Embryonic facial prominence (tissue), 1 donor: ENCODE measurements at regions not wholly inside any gene's neighbourhood (a gene's known extent, or its start where the extent isn't known, plus 50 kb on each side); places are given as distances from the start of the nearest gene placed in this dataset.
"Not testable (repeated sequence)": the region's sequence is repeated elsewhere in the genome, so short reads cannot be mapped to it uniquely, and the experiment has no call there.

ENCODE experiments used
- DNase-seq: peaks from one replicate; pipeline ENCODE4 v3.0.0-alpha.2; 2016; ENCODE audit errors: extremely low spot score

DNA sequence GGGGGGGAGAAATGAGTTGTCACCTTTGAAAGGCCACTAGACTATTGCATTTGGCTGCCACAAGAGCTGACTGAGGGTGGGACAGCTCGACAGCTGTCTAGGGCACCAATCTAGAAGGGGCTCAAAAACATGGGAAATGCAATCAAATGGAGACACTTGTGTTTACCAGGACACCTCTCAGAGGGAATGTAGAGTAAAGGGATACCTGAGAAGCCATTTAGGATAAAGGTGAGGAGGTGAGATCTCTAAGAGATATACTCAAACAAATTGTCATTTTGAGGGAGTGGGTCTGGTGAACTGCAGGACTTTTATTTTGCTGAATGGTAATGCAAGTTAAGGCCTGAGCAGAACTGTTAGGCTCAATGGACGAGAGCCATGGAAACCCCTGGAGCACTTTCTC is 159.8 kb downstream of the DDX1 start:
- no peak for DNase-seq

DNA sequence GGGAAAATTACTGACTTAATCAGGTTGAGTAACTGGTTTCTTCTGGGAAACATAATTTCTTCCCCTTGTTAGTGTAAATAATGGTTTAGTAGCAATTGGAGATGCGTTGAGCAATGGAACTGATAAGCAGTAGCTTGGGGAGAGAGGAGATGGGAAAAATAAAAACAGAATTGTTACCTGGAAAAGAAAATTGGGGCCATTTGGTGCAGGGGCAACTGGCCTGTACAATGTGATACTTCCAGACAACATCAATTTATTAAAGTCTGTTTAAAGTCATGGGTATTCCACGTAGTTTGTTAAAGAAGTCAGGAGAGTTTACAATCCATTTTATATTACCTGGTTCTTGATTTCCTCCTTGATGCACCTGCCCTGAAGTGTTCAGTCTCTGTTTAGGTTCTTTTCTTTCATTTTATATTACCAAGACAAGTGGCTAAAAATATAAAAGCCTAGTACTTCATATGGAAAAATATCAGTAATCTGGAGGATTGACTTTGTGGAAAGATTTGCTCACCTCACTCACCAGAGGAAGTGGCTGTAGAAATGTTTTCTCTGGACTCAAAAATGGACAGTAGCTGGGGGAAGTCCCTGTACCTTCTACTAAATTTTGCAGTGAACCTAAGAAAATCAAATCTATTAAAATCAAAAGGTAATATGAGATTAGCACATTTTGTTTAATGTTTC is 161.0 kb downstream of the DDX1 start:
- no peak for DNase-seq

DNA sequence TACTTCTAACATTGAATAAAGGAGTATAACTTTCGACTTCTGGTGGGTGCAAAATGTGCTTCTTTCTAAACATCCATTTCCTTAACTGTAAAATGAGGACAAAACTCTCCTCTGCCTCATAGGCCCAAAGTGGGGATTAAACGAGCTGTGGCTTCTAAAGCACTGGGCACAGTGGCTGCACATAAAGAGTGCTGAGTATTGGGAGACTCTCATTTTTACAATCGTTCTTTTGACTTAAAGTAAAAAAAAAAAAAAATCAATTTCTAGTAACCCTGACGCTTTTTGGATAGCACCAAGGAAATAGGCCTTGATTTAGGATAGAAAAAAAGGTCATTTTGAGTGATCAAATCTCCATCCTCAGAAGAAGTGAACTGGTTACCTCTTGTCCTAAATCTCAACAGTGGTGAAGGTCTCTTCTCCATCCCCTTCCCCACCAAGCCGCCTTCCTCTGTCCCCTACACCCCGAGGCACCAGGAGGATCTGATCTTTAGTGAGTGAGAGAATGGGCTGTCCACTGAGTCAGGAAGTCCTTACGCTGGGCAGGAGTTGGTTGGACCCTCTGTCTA is 161.6 kb downstream of the DDX1 start:
- DNase-seq: no peak

DNA sequence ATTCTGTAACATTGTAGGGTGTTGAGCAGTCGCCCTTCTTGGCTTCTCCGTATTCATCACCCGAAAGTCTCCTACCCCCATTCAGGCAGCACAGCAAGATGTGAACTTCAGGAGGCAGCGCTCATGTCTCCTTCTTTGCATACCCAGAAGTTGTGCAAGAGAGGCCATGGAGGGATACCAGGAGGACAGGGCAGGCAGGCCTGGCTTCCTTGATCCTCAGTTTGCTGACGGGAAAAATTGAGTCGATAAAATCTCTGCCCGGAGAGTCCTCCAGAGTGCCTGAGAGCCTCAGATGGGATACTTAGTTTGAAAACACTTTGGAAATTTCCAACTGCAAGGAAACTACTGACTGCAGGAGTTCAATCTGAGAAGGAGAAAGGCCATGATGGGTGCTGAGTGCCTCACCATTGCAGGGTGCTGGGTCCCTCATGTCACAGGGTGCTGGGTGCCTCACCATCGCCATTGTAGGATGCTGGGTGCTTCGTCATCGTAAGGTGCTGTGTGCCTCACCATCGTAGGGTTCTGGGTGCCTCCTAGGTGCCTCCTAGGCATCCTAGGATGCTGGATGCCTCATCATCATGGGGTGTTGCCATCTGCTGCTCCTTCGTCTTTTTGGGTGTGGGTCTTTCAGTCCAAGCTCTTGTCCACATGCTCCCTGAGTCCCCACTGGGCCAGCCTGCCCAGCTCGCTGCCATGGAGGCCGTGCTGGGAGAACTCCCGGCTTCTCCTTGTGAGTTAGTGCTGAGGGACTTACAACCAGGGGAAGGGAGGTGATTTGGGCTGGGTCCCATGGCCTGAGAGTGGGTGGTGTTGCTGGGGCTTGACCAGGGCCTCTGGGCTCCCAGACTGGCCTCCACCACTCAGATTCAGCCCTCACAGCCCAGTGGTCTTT is 162.4 kb downstream of the DDX1 start:
- DNase-seq: no peak

DNA sequence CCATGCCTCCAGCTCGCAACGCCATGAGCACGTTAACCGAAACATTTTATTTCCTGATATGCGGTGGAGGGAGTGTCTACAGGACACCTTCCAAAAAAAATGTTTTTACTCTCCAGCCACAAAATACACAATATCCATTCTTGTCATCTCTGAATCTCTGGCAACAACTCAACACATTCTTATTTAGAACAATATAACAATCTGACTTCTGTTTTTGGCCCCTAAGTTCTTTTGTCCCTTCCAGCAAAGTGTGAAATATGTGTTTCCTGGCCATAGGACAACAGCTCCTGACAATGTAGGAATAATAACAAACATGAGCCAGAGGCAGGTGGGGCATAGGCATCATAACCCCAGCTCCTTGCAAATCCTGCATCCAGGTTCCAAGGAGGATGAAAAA is 163.0 kb downstream of the DDX1 start:
- DNase-seq: no peak

DNA sequence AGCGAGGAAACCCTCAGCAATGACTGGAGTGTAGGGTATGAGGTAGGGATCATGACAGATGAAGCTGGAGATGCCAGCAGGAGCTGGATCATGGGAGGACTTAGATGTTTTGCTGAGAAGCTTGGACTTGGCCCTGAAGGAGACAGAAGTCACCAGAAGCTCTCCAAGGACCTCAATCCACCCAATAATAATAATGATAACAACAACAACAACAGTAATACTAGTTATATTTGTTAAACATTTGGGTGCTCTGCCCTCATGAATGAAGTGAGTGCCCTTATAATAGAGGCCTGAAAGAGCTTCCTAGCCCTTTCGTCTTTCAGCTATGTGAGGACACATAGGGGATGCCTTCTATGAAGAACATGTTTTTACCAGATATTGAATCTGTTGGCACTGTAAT is 163.9 kb downstream of the DDX1 start:
- no peak for DNase-seq

DNA sequence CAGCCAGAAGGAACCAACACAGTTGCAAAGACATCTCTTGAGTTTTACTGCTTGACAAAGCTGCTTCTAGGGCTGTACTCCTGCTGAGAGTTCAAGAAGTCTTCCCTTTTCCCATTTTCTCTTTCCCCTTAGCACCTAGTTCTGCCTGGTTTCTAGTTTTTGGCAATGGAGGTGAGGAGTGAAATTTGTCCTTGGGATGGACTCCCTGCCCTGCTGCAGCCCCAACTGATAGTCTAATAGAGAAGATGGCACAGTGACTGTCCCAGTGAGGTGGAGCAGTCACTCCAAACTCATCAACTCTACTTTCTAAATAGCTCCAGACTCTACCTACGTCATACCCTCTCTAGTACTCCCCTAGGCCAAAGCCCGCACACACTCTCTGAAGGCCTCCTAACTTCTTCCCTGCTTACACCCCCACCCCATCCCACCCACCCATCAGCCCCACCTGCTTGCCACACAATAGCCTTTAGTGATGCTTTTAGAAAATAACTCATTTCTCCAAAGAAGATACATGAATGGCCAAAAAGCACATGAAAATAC is 164.4 kb downstream of the DDX1 start:
- no peak for DNase-seq

DNA sequence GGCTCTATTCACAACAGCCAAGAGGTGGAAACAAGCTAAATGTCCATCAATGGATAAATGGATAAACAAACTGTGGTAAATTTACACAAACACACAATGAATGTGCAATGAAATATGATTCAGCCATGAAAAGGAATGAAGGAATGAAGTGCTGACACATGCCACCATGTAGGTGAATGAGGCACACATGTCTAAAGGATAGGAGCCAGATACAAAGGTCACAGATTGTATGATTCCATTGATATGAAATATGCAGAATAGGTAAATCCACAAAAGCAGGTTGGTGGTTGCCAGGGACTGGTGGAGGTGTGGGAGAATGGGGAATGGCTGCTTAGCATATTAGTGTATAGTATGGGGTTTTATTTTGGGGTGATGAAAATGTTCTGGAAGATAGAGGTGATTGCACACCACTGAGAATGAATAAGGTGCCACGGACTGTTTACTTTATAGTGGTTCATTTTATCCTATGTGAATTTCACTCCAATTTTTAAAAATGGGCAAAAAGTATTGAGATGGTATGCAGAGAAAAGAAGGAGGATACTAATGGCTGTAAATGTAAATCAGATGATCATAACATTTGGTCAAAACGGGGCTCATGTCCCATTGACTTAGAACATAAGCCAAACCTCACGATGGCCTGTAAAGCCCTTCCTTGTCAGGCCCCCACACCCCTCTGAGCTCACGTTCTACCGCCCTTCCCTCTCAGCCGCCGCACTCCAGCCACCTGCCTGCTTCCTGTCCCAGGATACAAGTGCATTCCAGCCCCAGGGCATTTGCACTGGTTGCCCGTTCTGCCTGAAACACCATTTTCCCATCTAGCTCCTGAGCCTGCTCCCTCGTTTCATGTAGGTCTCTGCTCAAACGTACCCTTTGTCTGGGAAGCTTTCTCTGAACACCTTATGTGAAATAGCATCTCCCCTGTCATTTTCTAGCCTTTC is 165.5 kb downstream of the DDX1 start:
- no peak for DNase-seq

DNA sequence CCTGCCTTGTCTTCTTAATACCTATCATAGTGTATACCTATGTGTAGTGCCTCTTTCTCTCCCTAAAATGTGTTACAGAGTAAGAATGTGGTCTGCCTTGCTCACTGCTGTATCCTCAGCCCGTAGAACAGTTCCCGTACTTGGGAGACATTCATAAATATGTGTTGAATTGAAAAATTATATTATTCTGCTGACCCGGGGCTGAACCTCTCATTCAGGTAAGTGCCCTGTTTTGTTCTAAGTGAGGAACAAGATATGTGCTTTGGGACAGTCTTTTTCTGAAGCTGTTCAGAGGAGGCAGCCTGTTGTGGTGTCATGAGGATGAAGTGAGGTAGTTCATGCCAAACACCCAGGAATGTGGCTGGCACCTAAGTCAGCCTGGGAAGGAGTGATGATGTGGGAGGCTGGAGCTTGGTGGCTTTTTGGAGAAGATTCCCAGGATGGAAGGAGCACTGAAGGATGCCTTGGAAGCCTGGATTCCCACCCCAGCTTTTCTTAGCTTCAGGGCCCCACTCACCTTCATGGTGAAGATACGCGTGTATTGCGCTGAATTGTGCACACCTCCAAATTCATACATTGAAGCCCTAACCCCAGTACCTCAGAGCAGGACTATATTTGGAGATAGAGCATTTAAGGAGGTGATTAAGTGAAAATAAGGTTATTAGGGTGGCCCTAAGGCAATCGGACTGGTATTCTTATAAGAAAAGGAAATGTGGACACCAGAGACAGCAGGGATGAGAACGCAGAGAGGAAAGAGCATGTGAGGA is 166.3 kb downstream of the DDX1 start:
- no peak for DNase-seq

DNA sequence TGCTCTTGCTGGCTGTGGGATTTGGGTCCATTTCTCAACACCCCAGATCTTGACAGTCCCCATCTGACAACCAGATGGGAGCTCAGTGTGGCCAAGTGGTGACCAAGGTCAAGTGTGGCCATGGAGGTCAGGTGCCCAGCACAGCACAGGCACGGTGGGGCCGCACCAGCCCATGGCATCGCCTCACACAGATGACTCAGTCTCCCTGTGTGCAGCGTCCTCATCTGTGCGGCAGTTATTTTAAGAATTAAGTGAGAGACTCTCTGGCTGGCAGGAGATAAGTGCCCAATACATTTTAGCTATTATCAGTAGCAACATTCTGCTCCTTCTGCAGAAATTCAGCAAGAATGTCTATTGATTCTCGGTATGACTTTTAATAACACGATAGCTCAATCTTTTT is 167.2 kb downstream of the DDX1 start:
- DNase-seq: no peak

DNA sequence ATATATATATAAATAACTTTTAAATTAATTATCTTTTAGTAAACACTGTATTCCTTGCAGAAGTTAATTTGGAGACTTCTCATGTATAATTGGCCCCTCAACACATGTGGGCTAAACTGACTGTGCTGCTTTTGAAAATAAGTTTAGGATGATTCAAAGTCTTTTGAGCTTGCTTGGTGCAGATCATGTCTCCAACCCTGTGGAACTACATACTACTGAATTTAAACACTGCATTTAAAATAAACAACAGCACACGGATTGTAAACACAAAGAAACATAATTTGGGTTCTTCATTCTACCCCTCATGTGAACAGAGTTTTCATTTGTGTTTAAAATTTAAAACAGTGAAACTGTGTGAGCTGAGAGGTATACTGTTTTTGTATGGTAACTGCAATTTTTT is 167.7 kb downstream of the DDX1 start:
- DNase-seq: no peak

DNA sequence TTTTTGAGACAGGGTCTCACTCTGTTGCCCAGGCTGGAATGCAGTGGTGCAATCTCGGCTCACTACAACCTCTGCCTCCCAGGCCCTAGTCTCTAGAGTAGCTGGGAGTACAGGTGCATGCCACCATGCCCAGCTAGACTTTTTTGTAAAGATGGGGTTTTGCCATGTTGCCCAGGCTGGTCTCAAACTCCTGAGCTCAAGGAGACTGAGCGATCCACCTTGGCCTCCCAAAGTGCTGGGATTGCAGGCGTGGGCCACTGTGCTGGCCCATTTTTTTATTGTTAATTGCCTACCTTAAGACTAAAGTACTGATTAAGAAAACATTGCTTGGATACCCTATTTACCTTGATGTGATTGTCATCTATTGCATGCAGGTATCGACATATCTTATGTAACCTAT is 168.1 kb downstream of the DDX1 start:
- DNase-seq: not testable (repeated sequence)

DNA sequence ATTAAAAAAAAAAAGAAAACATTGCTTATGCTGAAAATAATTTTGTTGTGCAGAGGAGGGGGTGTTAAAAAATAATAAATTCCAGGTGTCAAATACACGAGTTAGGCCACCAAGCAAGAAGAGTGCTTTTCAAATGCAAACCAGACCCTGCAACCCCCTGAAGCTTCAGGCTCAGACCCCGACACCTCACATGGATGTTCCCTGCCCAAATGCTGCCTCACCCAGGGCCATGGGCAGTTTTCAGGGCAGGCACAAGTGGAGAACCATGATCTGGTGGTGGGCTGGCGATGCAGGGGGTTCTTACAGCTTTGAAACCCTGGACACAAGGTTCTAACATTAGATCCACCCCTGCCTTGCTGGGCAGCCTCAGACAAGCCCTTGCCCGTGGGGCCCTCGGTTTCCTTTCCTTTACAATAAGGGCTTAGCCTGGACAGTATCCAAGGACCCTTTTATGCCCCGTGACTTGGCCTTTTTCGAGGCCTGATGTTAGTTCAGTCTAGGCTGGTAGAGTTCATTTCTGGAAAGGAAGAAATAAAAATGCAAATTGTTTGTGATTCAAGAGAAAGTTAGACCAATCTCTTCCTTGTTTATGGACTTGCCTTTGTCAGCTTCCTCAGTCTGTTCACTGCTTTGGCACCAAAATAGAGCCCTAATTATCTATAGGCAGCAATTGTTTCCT is 168.7 kb downstream of the DDX1 start:
- DNase-seq: no peak

DNA sequence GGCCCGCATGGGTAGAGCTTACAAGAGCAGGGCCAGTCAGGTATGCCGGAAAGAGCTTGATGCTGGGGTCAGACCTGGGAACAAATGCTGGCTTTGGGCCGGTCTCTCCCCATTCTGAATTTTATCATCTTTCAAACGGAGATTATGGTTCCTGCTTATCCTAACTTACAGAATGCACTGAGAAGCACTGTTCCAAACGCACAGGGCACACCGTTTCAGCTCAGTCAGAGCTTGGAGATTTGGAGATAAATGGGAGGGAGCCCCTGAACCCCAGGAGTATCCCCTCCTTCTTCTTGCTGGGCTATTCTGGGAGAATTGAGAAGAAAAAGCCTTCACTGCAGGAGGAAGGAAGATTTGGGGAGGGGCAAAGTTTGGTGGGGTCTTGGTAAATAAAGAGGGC is 169.4 kb downstream of the DDX1 start:
- DNase-seq: no peak

DNA sequence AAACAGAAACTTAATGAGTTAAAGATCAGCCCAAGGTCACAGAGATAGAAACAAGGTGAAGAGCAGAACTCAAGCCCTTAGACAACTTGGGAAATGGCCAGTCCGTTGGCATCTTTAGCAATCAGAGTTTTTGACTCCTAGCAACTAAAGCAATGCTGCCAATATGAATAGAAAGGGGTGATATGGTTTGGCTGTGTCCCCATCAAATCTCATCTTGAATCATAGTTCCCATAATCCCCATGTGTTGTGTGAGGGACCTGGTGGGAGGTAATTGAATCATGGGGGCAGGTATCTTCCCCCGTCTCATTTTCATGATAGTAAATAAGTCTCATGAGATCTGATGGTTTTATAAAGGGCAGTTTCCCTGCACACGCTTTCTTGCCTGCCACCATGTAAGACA is 170.2 kb downstream of the DDX1 start:
- no peak for DNase-seq

DNA sequence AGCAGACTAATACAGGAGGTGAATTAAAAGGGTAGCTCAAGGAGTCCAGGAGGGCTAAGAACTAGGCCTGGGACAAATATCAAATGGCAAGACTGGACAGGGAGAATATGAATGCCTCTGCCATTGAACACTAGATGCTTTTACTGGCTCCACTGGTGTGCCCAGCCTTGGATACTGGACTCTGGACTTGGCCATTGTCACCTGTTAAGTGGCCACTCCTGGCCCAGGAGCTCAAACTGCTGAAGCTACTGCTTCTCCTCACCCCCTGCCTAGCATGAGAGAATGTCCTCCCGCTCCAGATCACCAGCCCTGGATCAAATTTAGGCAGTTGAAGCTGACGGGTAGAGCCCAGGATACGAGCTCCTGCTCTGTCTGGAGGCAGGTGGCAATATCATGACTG is 170.8 kb downstream of the DDX1 start:
- DNase-seq: no peak

DNA sequence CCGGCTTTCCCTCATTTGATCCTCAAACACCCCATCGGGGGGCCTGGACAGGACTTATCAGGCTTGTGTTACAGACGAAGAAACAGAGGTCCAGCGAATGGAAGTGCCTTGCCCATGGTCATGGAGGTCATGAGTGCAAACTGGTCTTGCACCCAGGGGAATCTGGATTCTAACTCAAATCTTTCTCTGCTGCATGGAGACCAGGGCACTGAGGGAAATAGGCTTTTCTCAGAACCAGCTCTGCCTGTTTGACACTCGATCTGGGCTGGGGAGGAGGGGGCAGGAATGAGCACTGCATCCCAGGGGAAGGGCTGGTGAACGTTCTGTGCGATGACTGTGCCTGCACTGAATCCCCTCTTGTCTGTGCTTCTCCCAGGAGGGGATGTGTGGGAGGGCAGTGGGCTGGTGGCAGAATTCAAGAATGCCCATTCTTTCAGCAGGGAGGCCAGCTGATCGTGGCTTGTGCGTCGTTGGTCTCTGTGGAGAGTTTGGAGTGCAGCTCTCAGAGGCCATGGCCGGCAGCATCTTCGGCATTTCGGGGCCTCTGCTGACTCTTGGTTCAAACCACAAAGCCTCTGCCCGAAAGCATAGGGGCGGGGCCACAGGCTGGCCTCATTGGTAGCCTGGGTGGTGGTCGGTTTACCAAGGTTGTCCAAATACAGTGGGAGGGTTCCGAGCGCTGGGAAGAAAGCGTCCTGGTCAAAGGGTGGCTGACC is 171.6 kb downstream of the DDX1 start:
- DNase-seq: no peak

DNA sequence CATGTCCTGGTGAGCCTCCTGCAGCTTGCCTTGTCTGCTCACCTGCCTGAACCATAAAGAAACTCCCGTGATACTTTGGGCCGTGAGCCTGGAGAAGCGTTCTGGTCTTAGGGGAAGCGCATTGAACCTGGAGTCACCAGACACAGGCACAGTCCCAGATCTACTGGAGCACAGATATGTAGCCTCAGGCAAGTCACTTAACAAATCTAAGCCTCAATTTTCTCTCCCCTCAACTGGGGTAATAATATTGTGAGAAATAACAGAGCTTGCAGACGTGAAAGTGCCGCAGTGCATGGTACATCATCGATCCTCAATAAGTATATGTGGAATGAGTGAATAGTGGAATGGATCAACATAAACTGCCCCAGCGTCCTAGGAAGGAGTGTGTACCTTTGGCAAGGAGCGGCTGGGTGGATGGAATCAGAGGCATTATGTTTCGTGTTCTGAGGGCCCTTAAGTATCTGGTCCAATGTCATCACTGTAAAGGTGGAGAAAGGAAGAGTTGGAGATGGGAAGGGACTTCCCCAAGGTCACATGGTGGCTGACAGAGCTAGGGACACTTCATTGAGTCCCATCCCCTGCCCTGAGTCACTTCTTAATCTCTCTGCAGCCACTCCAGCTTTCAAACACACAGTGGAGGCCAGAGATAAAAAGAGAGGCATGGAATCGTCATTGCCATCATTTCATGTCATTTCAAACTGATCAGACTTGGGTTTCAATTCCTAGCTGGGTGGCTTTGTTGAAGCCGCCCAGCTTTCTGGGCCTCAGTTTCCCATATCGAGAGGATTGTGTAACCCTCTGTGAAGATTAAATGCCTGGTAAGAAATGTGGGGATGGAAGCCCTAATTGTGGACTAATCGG is 172.4 kb downstream of the DDX1 start:
- no peak for DNase-seq

DNA sequence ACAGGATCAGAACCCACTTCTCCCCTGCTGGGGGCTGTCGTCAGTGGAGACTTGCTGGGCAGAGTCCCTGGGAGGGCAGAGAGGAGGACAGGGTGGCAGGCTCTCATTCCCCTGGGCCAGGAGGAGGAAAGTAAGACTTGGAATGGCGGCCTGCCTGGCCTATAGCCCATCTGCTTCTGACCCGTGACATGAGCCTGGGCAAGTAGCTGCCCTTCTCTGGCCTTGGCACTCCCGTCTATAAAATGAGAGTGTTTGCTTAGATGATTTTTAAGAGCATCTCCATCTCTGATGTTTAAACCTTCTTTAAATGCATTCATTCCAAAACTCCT is 173.0 kb downstream of the DDX1 start:
- DNase-seq: no peak
